G401.6 (cell line): ENCODE measurements at regions not wholly inside any gene's neighbourhood (a gene's known extent, or its start where the extent isn't known, plus 50 kb on each side); places are given as distances from the start of the nearest gene placed in this dataset.
"Not testable (repeated sequence)": the region's sequence is repeated elsewhere in the genome, so short reads cannot be mapped to it uniquely, and the experiment has no call there.

Source experiments
- FAIRE-seq: peaks from 2 replicates; lab custom pipeline; 2012; peaks lifted over from hg19 to GRCh38; lab: Jason Lieb, UNC

DNA sequence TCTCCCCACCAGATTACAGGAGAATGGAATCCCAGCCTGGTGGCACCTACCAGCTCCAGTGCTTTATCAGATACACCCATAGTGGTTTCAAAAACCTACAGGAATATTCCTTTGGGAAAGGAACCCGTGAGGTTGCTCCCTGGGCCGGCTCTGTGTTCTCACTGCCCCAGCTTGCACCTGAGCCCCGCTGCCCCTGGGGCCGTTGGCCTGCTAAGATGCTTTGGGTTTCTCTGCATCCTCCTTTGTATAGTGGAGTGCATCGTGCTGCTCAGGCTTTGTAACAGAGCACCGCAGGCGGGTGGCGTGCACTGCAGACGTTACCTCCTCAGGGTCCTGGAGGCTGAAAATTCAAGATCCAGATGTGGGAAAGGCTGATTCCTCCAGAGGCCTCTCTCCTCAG lies 414.1 kb downstream of the BRD1 start:
- no peak for FAIRE-seq

DNA sequence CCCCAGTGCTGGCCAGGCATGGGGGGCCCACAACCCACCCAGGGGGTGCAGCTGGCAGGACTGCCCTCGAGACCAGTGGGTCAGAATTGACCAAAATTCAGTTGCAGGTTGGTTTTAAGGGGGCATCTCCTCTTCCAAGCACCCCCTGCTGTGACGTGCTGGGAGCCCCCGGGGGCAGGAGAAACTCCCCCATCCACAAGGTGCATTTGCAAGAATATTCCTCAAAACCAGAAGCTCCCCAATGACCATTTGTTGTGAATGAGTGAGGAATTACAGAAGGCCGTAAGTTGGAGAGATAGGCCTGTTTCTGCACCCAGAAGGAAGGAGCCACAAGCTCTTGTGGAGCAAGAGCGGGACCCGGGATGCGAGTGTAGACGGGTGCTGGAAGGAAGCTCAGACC lies 414.5 kb downstream of the BRD1 start:
- FAIRE-seq, result no peak

DNA sequence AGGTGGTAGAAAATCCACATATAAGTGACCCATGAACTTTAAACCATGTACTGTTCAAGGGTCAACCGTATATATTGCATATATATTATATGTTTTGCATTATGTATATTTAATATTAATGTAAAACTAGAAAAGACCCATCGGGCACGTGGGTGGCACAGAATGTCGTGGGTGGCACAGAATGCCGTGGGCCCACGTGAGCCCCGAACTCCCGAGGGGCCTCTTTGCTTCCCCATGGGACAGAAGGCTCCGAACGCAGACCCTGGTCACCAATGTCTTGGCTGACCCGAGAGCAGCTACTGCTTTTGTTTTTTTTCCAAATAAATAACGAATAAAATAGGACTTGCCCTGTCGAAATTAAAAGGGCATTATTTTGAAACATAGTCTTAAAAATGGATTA lies 415.4 kb downstream of the BRD1 start:
- FAIRE-seq, result no peak

DNA sequence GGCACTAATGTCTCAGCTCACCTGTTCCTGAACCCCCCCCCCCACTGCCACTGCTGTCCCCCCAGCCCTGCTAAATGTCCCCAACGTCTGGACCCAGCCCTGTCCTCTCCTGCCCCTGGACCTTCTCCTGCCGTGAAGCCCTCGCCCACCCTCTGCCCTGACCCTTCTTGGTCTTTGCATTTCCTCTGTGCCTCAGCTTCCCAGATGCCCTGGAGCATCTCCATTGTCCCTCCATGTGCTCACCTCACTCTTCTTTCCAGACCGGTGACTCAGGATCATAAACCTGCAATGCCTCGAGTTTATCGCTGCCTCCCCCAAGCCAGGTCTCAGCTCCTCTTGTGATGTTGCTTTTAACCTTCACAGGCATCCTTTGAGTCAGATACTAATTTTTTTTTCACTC lies 416.4 kb downstream of the BRD1 start:
- no peak for FAIRE-seq

DNA sequence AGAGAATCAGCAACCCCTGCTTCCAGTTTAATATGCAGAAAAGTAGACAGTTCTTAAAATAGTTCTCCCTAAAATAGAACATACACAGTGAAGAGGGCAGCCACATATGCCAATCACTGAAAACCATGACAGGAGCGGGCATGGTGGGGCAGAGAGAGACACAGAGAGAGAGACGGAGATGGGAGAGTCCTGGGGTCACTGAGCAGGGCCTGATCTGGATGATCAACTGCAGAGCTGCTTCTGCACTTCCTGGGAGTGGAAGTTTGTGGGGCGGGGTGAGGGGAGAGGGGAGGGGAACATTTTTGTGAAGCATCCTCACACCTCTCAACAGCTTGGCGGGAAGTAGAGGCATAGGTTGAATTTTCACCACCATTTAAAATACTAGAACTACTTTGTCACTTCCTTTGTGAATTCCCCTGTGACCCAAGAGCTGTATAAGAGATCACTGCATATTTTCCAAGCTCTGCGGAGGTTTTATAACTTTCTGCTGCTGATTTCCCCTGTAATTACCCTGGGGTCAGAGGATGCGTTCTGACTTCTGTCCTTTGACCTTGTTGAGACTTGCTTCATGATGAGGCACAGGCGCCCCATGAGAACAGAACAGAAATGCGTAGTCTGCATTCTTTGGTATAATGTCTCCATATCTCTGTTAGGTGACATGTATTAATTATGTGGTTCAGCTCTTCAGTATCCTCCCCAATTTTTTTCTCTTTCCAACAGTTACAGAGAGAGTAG lies 419.4 kb downstream of the BRD1 start:
- no peak for FAIRE-seq

DNA sequence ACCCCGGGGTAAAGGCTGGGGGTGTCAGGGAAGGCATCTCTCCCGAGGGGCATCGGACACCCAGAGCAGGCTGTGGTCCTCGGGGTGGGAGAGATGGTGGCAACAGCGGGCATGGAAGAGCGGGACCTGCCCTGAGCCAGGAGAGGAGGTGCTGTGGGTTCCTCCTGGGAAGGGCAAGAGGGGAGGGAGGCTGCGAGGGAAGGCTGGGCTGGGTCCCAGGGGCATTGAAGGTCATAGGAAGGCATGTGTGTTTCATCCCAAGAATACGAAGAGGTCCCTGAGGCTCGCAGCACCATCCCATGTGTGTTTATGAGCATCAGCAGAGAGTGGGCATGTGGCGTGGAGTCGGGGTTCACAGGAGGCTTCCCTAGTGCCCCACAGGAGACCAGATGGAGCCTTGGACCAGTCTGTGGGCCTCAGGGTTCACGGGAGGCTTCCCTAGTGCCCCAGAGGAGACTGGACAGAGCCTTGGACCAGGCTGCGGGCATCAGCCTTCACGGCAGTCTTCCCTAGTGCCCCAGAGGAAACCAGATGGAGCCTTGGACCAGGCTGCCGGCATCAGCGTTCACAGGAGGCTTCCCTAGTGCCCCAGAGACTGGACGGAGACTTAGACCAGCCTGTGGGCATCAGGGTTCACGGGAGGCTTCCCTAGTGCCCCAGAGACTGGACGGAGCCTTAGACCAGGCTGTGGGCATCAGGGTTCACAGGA lies 420.6 kb downstream of the BRD1 start:
- no peak for FAIRE-seq

DNA sequence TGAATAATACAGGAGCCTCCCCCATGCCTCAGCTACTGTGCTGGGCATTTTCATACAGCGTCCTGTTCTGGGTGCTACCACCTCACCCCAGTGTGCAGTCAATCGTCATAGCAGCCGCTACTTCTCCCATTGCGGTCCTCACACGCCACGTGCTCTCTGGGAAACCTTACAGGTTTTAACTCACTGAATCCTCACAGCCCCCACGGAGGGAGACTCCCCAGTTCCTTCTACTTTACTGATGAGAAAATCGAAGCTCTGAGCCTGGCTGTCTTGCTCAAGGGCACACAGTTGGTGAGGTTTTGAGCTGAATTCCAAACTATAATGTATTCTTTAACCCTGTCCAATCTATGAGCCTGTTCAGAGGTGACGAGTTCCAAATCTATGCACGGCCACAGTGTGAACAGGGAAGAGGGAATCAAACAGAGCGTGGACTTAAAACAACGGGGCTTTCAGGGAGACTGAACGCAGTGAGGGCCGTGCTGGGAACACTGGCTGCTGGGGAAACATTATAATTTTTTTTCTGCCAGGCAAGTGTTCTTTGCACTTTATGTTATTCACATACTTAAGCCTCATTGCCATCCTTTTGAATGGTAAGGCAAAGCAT lies 421.5 kb downstream of the BRD1 start:
- FAIRE-seq, result no peak

DNA sequence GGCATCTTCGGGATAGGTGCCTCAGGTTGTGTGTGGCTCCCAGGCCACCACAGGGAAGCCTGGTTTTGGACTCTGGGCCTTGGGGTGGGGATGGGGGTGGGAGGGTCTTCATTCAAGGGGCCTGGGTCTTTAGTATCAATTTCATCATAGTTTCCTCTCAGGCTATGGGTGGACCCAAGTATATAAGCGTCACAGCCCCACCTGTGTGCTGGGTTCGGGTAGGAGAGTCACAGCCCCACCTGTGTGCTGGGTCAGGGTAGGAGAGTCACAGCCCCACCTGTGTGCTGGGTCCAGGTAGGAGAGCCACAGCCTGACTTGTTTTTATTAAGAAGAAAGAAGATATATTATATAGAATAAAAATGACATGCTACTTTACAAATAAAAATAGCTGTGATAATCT lies 422.1 kb downstream of the BRD1 start:
- no peak for FAIRE-seq

DNA sequence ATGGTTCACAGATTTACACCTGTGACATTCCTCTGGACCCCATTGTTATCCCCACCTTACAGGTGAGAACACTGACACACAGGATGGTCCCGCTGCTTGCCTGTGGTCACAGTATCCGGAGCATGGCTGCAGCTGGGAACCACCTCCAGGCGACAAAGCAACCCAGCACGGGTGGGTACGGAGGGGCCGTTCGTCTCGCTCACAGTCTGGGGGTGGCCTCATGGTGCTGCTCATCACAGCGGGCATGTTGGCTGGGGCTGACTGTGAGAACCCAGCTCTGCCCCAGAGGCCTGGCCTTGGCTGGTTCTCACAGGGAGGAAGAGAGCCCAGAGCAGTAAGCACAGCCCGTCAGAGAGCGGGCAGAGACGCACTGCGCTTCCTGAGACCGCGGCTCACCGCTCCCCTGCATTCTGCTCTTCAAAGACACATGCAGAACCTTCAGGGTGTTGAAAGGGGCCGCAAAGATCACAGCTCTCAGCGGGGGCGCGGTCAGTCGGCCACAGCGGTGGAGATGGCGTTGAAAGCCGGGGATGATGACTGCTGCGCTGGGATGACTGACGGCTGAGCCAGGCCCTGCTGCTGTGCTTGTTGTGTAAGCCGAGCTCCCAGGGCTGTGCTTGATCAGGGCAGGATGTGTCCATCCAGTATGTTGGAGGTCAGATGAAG lies 423.0 kb downstream of the BRD1 start:
- no peak for FAIRE-seq

DNA sequence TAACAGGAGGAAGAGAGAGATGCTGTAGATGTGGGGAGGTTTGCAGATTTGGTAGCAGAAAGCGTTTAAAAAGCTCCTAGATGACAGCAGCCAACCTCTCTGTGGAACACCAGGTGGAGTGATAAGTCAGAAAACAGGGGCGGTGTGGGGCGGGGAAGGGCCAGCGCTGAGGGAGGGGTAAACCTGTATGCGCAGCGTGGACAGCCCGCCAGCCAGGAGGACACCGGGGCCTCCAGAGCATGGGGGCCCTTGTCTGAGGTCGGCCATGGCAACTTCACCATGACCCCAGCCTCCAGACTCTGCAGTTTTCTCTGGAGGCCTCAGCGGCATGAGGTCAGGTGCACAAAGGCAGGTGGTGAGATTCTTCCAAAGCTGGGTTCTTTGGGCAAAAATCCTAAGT lies 423.7 kb downstream of the BRD1 start:
- no peak for FAIRE-seq

DNA sequence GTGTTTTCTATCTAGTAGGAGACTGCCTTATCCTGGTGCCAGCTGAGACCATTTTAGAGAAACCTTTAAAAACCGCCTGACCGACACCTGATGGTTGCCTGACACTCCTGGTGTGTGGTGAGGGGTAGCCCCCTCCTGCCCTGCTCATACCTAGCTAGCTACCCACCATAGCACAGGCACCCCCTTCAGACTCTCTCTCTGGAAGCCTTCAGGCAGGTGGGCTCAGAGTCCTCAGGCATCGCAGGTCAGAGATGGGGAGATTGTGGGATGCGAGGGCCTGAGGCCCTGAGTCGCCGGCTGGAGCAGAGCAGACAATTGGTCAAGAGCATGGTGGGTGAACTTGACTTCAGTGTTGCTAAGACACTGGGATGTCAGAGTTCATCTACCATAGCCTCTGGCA lies 424.6 kb downstream of the BRD1 start:
- FAIRE-seq, result no peak

DNA sequence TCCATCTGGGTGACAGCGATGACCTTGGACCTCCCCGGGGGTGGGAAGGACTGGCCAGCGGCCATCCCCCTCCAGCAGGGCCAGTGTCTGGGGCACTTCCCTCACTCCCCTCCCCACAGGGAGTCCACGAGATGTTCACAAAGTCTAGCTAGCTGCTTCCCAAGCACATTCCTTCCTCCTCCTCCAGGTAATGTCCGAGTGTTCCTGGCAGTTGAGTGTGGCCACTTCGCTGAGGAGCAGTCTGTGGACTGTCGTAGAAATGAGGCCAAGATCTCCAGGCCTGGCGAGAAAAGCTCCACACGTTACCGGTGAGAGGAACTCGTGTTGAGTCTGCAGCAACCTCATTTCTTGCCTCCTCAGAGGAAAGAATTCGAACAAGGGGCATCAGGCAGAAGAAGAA lies 425.5 kb downstream of the BRD1 start:
- no peak for FAIRE-seq

DNA sequence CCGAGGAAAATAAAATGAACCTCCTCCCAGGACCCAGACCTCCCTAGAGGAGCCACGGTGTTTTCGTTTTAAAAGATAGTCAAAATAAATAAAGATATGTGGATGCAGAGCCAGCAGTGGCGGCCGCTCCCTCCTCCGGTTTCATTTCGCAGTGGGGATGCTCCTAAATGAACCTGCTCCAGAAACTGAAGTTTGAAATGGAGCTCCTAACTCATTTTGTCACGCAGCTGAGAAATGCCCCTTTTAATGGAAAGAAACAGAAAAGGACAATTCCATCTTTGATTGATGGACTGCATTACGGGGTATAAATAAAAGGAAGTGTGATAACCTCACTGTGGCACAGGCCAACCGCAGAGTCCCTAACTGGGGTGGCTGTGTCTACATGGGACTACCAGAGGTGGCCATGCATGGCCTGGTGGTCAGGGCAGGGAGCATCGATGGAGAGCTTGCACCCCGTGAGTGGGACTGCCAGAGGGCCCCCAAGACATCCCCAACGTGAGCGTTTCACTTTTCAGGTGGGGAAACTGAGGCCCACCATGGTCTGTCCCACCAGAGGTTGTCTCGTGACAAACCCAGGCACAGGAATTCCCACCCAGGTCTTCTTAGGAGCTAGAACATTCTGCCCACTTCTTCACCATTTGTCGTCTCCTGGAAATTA lies 426.6 kb downstream of the BRD1 start:
- FAIRE-seq, result no peak

DNA sequence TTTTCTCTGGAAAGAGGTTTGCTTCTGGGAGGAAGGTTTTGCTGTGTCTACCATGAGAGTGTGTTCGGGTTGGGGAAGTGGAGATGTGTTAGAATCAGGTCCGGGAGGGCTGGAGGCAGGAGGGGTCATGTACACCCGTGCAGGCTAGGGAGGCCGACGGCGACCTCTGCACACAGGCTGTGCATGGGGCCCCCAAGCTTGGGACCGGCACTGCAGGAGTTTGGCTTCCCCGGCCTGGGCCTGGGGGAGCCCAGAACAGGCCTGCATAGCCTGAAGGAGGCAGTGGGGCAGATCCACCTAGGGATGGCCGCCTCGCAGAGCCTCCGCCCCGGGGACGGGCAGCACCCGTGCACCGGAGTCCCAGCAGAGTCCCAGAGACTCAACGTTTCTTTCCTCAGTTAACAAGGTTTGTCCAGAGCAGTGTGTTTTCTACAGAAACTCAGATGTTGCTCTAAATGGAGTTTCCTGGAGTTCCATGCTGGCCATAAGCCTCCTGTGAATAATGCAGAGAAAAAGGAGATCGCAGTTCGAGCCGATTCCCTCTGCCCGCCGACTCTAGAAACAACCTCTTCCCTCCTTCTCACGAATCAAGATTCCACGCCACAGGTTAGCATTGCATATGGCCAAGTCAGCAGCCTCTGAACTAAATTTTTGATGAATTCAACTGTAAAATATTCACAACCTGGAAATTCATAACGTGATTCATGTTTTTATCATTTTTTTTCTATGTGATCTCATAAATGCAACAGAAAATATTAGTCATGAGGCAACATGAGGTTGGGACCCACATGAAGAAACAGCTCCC lies 427.3 kb downstream of the BRD1 start:
- FAIRE-seq, result no peak

DNA sequence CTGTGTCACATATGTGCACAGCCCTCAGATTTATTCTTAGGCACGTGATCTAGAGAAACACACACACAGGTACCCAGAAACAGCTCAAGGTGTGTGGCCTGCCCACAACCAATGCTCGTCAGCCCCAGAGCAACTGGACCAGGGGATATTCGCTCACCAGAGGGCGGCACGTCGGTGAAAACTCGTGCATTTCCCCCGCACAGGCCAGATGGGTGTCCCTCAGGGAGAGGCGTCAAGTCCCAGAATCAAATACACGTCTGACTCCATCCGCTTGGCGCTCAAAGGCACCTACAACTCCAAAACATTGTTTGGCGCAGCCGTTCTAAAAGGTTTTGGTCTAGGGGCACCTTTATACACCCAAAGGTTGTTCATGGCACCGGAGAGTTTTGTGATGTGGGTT lies 429.0 kb downstream of the BRD1 start:
- FAIRE-seq, result no peak

DNA sequence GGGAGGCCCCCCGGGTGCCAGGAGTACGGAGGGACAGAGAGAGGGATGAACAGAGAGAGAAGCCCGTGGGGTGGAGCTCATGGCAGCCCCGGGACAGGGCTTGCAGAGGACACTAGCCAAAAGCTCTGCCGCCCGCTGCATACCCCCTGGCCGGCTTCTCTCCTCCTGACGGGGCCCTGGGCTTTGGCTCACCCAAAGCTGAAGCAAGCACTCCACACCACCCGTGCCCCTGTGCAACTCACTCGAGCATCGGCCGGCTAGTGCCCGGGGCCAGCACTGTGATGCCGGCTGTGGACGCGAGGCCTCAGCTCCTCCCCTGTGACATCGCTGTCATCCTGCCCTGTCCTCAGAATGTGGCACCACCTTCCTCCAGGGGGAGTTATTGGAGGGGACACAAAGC lies 429.6 kb downstream of the BRD1 start:
- no peak for FAIRE-seq

DNA sequence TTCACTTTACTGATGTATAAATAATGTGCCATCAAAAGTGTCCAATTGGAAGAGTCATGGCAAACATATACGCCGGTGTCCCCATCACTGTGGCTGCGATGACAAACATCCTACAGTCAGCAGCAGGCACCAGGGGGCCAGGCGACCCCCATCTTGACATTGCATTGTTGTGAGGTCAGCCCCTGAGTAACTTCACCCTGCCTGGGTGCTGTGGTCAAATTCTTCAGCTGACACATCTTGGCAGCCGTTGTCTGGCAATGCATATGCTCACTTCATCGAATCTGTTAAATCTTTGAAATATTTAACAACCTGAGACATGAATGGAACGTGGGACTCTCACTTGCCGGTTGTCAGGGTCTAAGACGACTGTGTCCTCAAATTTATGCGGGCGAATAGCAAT lies 430.9 kb downstream of the BRD1 start:
- no peak for FAIRE-seq

DNA sequence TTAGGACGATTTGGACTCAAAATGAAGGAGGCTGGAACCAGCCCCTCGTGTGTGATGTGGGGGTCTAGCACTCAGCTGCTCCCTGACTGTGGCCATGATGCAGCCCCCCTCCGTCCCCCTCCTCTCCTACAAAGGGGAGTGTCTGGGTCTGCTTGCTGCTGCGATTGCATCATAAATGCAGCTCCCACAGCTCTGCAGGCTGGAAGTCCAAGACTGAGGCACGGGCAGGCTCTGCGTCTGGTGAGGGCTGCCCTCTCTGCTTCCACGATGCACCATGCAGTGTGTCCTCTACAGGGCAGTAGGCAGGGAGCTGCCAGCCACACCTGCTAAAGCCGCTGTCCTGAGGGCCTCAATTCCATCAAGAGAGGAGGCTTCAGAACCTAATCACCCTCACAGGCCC lies 432.1 kb downstream of the BRD1 start:
- no peak for FAIRE-seq

DNA sequence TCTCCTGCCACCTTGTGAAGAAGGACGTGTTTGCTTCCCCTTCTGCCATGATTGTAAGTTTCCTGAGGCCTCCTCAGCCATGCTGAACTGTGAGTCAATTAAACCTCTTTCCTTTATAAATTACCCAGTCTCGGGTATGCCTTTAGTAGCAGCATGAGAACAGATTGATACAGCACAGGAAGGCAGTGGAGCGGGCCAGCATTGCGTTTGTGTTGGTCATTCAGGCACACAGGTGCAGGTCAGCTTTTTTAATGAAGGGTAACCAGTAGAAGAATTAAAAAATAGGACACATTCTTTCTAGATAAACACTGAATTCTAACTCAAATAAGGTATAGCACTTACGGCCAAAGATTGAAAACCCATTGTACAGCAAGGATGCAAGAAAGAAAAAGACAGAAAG lies 432.6 kb downstream of the BRD1 start:
- not testable (repeated sequence) for FAIRE-seq

DNA sequence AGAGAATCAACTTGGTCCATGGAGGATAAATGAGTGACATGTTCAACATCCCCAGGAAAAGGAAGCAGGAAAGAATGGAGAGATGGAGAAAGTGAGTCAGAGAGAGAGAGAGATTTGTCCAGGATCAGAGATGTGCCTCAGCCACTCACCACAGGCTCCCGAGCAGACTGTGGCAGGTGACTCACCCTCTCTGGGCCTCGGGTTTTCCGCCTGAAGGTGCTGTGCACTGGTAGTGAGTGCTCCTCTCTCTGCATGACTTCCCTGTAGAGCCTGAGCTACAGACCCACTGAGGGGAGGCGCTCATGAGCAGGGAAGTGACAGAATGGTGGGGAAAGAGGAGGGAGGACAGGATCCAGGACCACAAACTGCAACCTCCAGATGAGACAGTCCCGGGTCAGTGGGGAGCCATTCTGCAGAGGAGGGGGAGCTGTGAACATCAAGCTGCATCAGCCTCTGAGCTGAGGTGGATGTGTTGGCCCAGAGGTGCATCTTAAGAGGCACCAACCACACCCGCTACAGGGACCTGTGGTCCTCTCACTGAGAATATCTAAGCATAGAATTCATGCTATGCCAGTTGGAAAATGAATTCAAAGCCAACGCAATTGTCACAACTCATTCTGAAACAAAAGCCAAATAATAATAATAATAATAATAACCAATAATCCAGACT lies 433.4 kb downstream of the BRD1 start:
- no peak for FAIRE-seq

DNA sequence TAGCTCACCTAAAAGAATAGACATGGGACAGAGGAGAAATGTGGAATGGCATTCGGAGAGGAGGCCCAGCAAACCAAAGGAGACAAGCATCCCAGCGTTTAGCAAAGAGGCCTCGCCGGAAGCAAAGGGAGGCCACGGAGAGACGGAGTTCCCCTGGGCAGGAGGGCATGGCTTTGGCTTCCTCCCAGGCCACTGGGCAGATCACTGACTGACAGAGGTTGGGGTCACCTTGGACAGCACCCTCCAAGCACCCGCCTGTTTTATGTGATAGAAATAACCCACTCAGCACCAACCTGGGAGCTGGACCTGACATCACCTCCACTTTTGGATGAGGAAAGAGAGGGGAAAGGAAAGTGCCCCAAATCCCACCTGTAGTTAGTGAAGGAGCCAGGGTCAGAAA lies 434.1 kb downstream of the BRD1 start:
- no peak for FAIRE-seq
